Spinal cord (tissue), 9 donors: ENCODE measurements at regions not wholly inside any gene's neighbourhood (a gene's known extent, or its start where the extent isn't known, plus 50 kb on each side); places are given as distances from the start of the nearest gene placed in this dataset.

ENCODE experiments used
- DNase-seq, 6 donors: peaks; one replicate each; pipeline versions ENCODE4 v3.0.0 to v3.0.0-alpha.2; 2013 to 2015; ENCODE audit warnings: low spot score in 6 of 6, low read depth in 4 of 6
- H3K27ac ChIP-seq: one replicate; pipeline ENCODE4 v1.5.1; 2013; ENCODE audit warnings: low read depth, low read length, control low read depth
- H3K27me3 ChIP-seq: one replicate; pipeline ENCODE4 v1.6.1; 2013; ENCODE audit warnings: low read length; ENCODE audit not compliant: control insufficient read depth, insufficient read depth
- H3K36me3 ChIP-seq: one replicate; pipeline ENCODE4 v1.6.1; 2013; ENCODE audit warnings: low read length; ENCODE audit not compliant: control insufficient read depth, insufficient read depth
- H3K4me1 ChIP-seq: one replicate; pipeline ENCODE4 v1.6.1; 2013; ENCODE audit warnings: low read length; ENCODE audit not compliant: control insufficient read depth, insufficient read depth
- H3K4me3 ChIP-seq: one replicate; pipeline ENCODE4 v1.5.1; 2013; ENCODE audit warnings: low read depth, low read length, control low read depth
- H3K9me3 ChIP-seq: one replicate; pipeline ENCODE4 v1.6.1; 2013; ENCODE audit warnings: low read length; ENCODE audit not compliant: control insufficient read depth, insufficient read depth
- WGBS: methylation state at CpG from one replicate; pipeline ENCODE4 v1.1.5; 2013; ENCODE audit warnings: missing lambda C conversion rate; ENCODE audit not compliant: insufficient coverage; 5-methylcytosine and 5-hydroxymethylcytosine counted together
- donor health status: healthy.

- WGBS, result 100% methylated on average over 1 of the region's 3 CpGs
- Histone ChIP-seq H3K36me3 (no peaks in the 10 kb centered on the region), H3K9me3 (no peaks in the 10 kb centered on the region), H3K4me3 (no peak overlapping the region), H3K4me1 (peaks cover 12% of the 10 kb centered on the region), H3K27me3 (no peaks in the 10 kb centered on the region), H3K27ac (no peak overlapping the region)
- DNase-seq, result peak in 2 of 6 donors; percentile 45 to 93
Observed at GRCh38 chr11:123265951-123266350, 70.9 kb upstream of the CLMP start.

GRCh38 chr11:123264431-123264780 is 69.4 kb upstream of the CLMP start:
- Histone ChIP-seq H3K27me3 (no peaks in the 10 kb centered on the region), H3K4me3 (no peak overlapping the region), H3K9me3 (no peaks in the 10 kb centered on the region), H3K27ac (no peak overlapping the region), H3K36me3 (no peaks in the 10 kb centered on the region), H3K4me1 (peaks cover 12% of the 10 kb centered on the region)
- WGBS, result 66% methylated on average over 2 of the region's 3 CpGs
- no peak for DNase-seq

GRCh38 chr11:123261345-123262106 is 66.5 kb upstream of the CLMP start:
- Histone ChIP-seq H3K9me3 (no peaks in the 10 kb centered on the region), H3K27me3 (no peaks in the 10 kb centered on the region), H3K4me3 (no peak overlapping the region), H3K4me1 (peaks cover 8% of the 10 kb centered on the region), H3K36me3 (no peaks in the 10 kb centered on the region), H3K27ac (peak overlapping the region; percentile 19)
- peak in 5 of 6 donors; percentile 65 to 95 (median 76) for DNase-seq
- 14% methylated on average over 20 of the region's 25 CpGs for WGBS

- Histone ChIP-seq H3K27ac (no peak overlapping the region), H3K27me3 (no peaks in the 10 kb centered on the region), H3K4me3 (no peak overlapping the region), H3K36me3 (no peaks in the 10 kb centered on the region), H3K4me1 (peaks cover 16% of the 10 kb centered on the region), H3K9me3 (no peaks in the 10 kb centered on the region)
- 31% methylated on average over 3 of the region's 4 CpGs for WGBS
- DNase-seq, result no peak
Observed at GRCh38 chr11:123260511-123261211, 65.6 kb upstream of the CLMP start.

GRCh38 chr11:123258877-123259276 is 63.8 kb upstream of the CLMP start:
- Histone ChIP-seq H3K4me3 (no peak overlapping the region), H3K9me3 (no peaks in the 10 kb centered on the region), H3K27me3 (no peaks in the 10 kb centered on the region), H3K27ac (no peak overlapping the region), H3K4me1 (peaks cover 16% of the 10 kb centered on the region), H3K36me3 (no peaks in the 10 kb centered on the region)
- no peak for DNase-seq
- no CpG with 5 or more reads among the region's 2 CpGs for WGBS

- no peak overlapping the region for H3K27ac ChIP-seq
- H3K9me3 ChIP-seq, result no peaks in the 10 kb centered on the region
- peaks cover 16% of the 10 kb centered on the region for H3K4me1 ChIP-seq
- H3K4me3 ChIP-seq, result no peak overlapping the region
- no peaks in the 10 kb centered on the region for H3K27me3 ChIP-seq
- WGBS, result no CpG with 5 or more reads among the region's 5 CpGs
- H3K36me3 ChIP-seq, result no peaks in the 10 kb centered on the region
- DNase-seq, result peak in 1 of 6 donors; percentile 58
Observed at GRCh38 chr11:123257370-123257769, 62.3 kb upstream of the CLMP start.

GRCh38 chr11:123255909-123256308 is 60.9 kb upstream of the CLMP start:
- H3K36me3 ChIP-seq, result no peaks in the 10 kb centered on the region
- no peak overlapping the region for H3K4me3 ChIP-seq
- no peak overlapping the region for H3K27ac ChIP-seq
- WGBS, result 22% methylated on average over 7 of the region's 8 CpGs
- no peaks in the 10 kb centered on the region for H3K9me3 ChIP-seq
- no peaks in the 10 kb centered on the region for H3K27me3 ChIP-seq
- peaks cover 13% of the 10 kb centered on the region for H3K4me1 ChIP-seq
- DNase-seq, result peak in 2 of 6 donors; percentile 64 to 80

- H3K4me1 ChIP-seq, result peaks cover 13% of the 10 kb centered on the region
- H3K9me3 ChIP-seq, result no peaks in the 10 kb centered on the region
- no peaks in the 10 kb centered on the region for H3K27me3 ChIP-seq
- no peaks in the 10 kb centered on the region for H3K36me3 ChIP-seq
- H3K27ac ChIP-seq, result no peak overlapping the region
- no peak overlapping the region for H3K4me3 ChIP-seq
- DNase-seq, result no peak
- 100% methylated on average over 3 of the region's 3 CpGs for WGBS
Observed at GRCh38 chr11:123254357-123254756, 59.3 kb upstream of the CLMP start.

- Histone ChIP-seq H3K4me1 (peaks cover 13% of the 10 kb centered on the region), H3K9me3 (no peaks in the 10 kb centered on the region), H3K27me3 (no peaks in the 10 kb centered on the region), H3K27ac (no peak overlapping the region), H3K36me3 (no peaks in the 10 kb centered on the region), H3K4me3 (no peak overlapping the region)
- no CpG with 5 or more reads among the region's 3 CpGs for WGBS
- no peak for DNase-seq
Observed at GRCh38 chr11:123253911-123254310, 58.9 kb upstream of the CLMP start.

GRCh38 chr11:123253223-123253622 is 58.2 kb upstream of the CLMP start:
- Histone ChIP-seq H3K36me3 (no peaks in the 10 kb centered on the region), H3K4me3 (no peak overlapping the region), H3K27me3 (no peaks in the 10 kb centered on the region), H3K27ac (no peak overlapping the region), H3K4me1 (peaks cover 13% of the 10 kb centered on the region), H3K9me3 (no peaks in the 10 kb centered on the region)
- no peak for DNase-seq
- WGBS, result 92% methylated on average over 2 of the region's 8 CpGs
